HPDE6-E6E7 (cell line): ENCODE measurements at regions not wholly inside any gene's neighbourhood (a gene's known extent, or its start where the extent isn't known, plus 50 kb on each side); places are given as distances from the start of the nearest gene placed in this dataset.

Experiments used
- DNase-seq: peaks from one replicate; pipeline ENCODE4 v3.0.0; 2011; ENCODE audit warnings: missing footprints; ENCODE audit errors: extremely low spot score

GRCh38 chr12:87930033-87930432 lies 99.2 kb downstream of the C12orf50 start:
- DNase-seq: no peak

DNA sequence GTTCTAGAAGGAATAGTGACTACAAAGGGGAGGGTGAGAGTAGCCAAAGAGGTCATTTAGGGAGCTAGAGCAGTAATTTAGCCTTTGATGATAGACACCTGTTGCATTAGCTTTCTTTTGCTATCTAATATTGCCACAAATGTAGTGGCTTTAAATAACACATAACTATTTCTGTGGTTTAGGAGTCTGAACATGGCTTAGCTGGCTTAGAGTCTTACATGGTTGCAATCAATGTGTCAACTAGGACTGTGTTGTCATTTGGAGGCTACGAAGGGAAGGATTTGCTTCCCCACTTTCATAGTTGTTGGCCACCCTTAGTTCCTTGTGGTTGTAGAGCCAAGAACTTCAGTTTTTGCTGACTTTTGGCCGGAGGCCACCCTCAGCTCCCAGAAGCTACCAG lies 99.9 kb downstream of the C12orf50 start:
- no peak for DNase-seq

DNA sequence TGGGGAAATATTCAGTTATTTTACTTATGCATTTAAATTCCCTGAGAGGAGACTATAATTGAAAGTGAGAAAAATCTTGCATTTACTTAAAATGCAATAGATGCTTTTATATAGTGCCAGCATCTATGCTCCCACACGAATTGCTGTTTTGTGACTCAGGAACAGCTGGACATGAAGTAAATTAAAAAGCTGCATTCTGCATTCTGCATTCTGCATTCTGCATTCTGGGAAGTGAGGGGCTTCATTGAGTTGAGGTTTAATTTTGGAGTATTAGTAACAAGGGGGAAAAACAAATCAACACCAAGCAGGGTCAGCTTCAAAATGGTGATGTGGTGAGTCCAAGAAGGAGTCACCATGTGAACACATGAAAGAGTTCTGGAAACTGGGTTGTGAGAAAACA lies 101.2 kb downstream of the C12orf50 start:
- no peak for DNase-seq

GRCh38 chr12:87925021-87925420 lies 104.2 kb downstream of the C12orf50 start:
- DNase-seq: no peak

- no peak for DNase-seq
These were observed 105.1 kb downstream of the C12orf50 start for GRCh38 chr12:87924149-87924548.

DNA sequence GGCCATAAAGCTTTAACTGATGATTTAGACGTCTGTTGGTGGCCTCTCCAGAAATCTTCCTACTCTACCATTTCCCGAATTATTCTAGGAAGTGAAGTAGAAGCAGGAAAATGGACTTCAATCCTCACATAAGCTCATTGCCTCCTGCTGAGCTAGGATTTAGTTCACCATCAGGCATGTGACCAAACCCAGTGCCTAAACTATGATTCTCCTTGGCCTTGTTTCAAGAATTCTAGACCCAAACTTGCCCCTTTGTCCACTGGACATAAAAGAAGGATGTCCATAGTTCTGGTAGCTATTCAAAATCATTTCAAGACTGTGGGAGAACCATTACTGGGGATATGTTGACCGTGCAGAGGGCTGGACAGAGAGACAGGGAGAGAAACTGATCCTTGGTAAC lies 105.8 kb downstream of the C12orf50 start:
- DNase-seq: no peak

DNA sequence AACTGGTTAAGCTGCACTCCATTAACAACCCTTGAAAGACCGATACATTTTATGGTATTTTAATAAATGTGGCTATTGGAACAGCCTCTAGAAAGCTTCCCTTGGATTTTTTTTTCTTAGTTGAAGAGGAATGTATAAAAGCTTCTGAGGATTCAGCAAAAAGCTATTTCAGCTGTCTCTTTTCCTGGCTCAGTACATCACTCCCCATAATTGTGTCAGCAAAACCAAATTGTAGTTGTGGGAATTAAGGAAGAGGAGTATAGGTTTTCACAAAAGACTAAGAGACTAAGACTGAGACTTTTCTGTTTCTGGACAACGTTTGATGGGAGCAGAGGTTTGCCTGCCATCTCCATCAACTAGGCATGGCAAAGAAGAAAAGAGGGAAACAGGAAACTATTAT lies 106.5 kb downstream of the C12orf50 start:
- no peak for DNase-seq

DNA sequence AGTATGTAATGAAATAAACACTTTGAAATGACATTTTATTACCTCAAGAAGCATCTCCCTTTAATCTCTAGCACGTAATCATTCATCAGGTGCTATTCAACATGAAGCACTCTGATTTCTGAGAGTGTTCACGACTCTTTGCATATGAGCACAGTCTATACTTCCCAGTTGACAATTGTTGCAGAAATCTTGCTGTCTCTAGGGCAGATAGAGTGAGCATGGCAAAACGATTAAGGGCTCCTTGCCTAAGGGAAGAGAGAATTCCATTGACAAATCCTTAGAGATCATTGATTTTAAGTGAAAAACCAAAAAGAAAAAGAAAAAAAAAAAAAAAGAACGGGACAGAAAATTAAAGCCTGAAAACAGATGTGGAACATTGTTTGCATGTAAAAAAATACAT lies 107.6 kb downstream of the C12orf50 start:
- DNase-seq: no peak

DNA sequence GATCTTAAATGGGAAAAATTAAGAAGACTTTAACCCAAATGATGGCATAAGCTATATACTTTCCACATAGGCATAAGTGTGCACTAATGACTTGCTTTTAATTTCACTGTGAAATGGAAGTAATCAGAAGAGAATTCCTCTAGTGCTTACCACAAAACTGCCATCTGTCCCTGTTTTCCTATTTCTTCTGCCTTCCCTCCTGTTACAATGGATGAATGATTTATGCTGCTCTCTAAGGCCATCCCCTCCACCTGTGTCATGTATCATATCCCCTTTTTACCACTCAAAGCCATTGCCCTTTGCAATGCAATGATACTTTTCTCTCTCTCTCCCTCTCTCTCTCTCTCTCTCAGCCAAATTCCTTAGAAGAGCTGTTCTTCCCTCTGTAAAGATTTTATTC lies 109.1 kb downstream of the C12orf50 start:
- no peak for DNase-seq

GRCh38 chr12:87901457-87901856 lies 127.7 kb downstream of the C12orf50 start:
- no peak for DNase-seq

- no peak for DNase-seq
These were observed 131.5 kb downstream of the C12orf50 start for GRCh38 chr12:87897662-87898061.

DNA sequence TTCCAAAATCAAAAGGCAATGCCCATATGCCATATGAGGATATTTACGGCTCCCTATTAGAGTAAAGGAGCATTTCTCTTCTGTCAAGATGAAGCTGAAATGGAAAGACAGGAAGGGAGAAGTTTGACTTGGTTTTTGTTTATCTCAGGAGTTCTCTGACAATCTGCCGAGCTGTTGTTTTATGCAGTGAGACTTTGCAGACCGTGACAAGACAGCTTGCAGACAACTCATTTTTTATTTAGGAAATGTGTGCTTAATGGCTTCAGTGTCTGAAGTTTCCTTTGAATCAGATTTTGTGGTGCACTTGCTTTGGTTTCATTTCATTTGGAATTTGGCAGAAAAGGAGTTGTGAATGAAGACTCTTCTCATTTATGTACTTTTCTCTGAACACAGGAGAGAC lies 145.4 kb downstream of the C12orf50 start:
- DNase-seq: no peak

- no peak for DNase-seq
These were observed 150.1 kb downstream of the C12orf50 start for GRCh38 chr12:87879141-87879540.

- DNase-seq: no peak
These were observed 158.4 kb downstream of the C12orf50 start for GRCh38 chr12:87870493-87871460.

GRCh38 chr12:87870061-87870460 lies 159.1 kb downstream of the C12orf50 start:
- DNase-seq: no peak

GRCh38 chr12:87866578-87867292 lies 162.5 kb downstream of the C12orf50 start:
- peak; percentile 8 for DNase-seq

DNA sequence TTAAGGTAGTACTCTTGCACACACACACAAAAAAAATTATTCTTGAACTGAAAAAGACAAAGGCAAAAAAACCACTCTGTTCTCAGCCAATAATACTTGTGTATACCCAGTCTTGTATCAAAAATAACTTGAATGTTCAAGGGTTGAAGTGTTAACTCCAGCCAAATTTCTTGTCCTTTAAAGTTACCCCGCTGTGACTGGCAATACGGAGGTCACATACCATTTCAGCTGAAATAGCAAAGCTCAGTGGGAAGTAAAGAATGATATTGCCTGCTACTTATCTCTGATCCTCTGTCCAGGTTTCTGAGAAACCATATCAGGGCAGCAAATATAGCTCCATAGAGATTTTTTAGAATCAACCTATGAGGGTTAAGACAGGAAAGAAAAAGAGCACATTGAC lies 167.4 kb downstream of the C12orf50 start:
- DNase-seq: no peak

- DNase-seq: no peak
These were observed 175.7 kb downstream of the C12orf50 start for GRCh38 chr12:87853448-87854003.

DNA sequence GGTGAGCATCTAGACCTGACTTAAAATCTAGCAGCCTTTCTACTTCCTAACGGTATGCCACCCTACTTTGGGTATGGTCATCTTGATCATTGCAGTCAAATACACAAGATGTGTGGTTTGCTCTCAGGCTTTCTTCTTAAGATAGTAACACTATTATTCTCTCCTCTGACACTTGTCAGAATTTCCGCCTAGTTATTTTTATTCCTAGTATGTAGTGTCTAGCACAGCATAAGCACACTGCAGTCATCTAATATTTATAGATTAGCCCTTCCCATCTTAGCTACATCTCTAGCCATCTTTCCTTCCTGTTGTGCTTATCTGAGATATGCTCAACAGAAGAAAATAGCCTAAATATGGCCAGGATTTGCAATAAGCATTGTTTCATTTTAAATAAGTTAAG lies 180.1 kb downstream of the C12orf50 start:
- DNase-seq: no peak

DNA sequence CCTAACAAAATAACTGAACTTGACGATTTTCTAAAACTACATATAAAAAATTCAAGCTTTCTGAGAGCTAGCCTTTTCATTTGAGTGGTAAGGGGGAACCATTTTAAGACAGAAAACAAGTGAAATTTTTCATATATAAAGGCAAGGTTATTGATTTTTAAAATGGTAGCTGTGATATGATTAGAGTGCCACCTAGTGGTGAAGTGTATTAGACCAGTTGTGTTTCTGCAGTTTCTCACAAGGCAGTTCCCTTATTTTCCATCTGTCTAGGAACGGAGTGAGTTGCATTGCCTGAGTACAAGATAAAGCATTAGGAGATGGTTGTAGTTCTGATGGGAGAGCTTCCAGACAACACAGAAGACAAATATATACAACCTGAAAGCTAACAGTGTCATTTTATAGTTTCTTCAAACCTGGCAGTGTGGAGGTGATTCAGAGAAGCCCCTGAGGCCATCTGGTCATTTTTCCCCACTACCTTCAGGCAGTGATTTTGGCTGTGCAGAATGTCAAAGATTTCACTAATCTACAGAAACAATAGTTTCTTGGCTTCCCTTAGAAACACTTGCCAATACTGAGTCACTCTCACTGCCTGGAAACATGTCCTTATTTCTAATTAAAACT lies 180.8 kb downstream of the C12orf50 start:
- DNase-seq: no peak

DNA sequence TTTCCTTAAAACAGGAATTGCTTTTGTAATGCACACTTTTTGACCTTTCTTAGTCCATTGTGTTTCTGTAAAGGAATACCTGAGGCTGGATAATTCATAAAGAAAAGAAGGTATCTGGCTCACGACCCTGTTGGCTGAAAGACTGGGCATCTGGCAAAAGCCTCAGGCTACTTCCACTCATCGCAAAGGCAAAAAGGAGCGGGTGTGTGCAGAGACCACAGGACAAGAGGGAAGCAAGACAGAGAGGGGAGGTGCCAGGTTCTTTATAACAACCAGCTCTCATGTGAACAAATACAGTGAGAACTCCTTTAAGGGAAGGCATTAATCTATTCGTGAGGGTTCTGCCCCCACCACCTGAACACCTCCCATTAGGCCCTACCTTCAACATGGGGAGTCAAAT lies 182.1 kb downstream of the C12orf50 start:
- DNase-seq: no peak

DNA sequence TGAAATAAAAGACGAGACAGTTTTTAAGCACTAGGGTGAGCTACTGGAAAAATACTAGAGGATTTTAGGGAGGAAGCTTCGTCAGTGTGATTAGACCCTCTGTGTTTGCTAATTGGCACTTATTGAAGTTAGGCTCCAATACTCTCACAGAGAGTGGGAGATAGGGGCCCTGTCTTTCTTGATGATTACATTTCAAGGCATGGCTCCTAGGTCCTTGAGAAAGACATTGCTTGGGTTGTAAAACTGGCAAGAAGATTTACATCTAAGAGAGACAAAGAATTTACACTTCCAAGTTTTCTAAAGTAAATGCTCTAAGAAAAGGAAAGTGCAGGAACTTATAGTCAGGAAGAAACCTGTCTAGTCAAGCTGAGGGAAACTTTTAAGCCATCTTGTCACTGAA lies 183.2 kb downstream of the C12orf50 start:
- DNase-seq: no peak
